GM21717 (cell line): ENCODE measurements at regions not wholly inside any gene's neighbourhood (a gene's known extent, or its start where the extent isn't known, plus 50 kb on each side); places are given as distances from the start of the nearest gene placed in this dataset.
"Not testable (repeated sequence)": the region's sequence is repeated elsewhere in the genome, so short reads cannot be mapped to it uniquely, and the experiment has no call there.

Experiments
- ATAC-seq: cut with Tn5 transposase; IDR thresholded peaks from one replicate; pipeline ENCODE4 v1.9.1; 2021; ENCODE audit warnings: mild to moderate bottlenecking, moderate library complexity; ENCODE audit not compliant: unreplicated experiment

DNA sequence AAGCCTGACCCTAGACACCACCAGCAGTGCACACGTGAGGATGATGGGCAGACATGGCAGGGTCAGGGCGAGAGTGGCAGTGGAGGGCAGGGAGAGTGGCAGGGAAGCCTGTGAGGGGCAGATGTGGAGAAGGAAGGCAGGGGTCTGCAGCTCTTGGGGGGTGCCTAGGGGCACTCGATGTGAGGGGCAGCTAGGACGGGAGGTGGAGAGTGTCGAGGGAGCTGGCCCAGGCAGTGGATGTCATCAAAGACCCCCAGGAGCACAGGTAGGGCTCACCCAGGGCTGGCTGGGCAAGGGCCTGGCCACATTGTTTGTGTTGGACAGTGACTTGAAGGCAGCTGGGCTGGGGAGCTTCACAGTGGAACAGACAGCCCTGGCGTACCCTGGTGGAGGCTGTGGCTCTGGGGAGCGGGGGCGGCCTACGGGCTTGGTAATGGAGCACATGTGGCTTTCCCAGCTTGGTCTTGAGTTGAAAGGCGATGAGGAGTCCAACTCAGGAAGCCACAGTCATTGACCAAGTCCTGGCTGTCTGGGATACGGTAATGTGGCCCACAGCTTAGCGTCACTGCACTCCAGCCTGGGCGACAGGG lies 87.1 kb downstream of the RTP5 start:
- no peak for ATAC-seq

DNA sequence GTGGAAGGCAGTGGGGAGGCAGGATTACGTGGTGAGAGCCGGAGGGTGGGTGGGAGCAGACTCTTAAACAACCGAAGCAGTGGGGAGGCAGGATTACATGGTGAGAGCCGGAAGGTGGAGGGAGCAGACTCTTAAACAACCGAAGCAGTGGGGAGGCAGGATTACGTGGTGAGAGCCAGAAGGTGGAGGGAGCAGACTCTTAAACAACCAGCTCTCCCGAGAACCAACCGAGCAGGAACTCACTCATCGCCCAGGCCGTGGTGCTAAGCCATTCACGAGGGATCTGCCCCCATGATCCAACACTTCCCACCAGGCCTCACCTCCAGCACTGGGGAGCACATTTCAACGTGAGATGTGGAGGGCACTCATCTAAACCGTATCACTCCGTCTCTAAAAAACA lies 87.7 kb downstream of the RTP5 start:
- no peak for ATAC-seq

DNA sequence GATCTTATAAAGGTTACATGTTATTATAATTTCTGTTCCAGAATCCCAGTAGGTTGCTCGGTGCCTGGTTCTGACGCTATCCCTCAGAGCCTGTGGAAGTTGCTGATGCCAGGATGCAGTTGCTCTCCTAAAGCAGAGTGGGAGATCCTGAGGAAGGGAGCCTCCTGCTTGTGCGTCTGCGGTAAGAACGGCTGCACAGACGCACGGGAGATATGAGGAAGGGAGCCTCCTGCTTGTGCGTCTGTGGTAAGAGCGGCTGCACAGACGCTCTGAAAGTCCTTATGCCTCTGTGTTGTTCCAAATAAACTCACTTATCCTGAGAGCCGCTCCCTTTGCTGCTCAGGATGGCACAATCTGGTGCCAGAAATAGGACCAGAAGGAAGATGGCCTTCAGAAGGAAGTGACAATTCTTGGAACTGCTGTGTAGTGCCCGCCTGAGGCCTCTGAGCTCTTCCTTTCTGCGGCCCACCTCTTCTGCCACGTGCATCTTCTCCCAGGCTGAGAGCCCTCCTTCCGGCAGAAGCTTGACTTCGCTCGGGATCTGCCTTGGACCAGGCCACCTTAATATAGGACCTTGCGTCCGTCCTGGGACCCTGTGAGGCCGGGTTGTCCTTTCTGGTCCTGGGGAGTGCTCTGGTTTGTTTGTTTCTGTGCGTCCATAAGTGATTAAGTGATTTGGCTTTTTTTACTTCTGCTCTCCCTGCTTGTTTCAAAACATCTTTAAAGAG lies 89.5 kb downstream of the RTP5 start:
- no peak for ATAC-seq

DNA sequence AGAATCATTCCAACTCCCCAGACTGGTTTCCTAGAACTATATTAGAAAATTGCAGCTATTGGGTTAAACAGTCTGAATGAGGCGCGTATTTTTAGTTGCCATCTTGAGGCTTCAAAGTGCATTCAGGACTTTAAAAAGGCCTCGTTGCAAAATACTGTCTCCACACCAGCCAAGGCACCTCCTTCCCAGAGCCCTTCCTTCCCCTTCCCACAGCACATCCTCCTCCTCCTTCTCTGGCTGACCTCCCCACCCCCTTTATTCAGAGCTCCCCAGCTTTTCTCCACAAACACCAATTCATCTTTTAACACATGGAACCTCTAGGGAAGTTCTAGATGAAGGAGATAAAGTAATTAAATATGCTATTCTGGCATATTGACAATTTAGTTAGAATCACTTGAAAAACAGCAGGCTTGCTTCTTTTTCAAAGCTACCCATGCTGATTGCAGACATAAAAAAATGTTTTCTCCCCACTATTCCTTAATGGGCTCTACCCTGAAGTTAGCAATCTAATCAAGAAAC lies 90.3 kb downstream of the RTP5 start:
- ATAC-seq: no peak

DNA sequence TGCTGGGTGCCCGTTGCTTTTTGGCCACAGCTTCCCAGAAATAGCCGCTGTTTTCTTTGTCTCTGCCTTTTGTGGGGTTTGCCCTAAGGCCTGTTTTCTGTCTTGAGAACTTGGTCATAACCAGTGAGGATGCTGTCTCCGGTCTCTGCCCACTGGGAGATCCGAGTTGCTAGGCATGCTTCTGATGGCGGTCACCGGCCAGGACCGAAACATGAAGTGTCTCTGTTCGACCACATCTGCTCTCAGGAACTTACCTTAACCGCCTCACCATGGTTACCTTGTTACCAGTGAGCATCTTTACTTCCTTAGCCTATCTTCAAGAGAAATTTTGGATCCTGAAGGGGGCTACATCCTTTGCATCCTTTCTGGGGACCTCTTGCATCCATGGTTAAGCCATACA lies 91.9 kb downstream of the RTP5 start:
- ATAC-seq: no peak

DNA sequence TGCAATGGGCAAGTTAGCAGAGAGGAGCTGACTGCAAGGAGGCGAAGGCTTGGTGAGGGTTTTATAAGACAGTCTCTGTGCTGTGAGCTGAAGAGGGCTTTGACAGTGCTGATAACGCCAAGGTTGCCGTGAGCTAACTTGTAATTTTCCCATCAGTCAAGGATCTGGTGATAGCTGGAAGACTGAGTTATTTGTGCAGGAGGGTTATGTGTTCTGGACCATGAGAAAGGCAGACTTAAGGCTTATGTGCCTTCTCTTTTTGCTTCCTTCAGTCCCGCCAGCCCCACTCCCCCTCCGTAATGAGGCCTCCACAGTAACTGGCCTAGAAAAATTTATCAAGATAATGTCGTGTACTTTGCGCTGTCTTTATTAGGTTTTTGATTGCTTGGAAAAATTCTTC lies 94.6 kb downstream of the RTP5 start:
- no peak for ATAC-seq

DNA sequence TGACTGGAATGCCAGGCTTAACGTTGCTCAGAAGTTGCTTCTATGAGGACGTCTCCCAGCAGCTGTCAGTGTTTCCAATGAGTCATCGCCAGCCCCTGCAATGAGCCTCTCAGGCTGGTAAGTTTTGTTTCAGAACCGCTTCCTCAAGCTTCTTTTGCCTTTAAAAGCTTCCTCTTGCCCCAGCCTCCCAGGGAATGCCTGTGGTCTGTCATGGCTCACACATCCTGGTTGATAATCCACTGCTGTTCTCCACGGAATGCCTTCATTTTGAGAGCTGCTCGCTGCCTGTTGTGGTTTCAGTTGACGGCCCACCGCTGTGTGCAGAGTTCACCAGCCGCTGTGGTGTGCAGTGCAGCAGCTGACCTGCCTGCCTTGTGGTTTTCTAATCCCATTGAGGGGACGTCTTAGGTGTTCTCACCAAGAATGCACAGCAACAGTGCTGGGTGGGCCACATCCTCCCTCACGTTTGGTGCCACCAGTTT lies 96.4 kb downstream of the RTP5 start:
- ATAC-seq: peak; percentile 90

DNA sequence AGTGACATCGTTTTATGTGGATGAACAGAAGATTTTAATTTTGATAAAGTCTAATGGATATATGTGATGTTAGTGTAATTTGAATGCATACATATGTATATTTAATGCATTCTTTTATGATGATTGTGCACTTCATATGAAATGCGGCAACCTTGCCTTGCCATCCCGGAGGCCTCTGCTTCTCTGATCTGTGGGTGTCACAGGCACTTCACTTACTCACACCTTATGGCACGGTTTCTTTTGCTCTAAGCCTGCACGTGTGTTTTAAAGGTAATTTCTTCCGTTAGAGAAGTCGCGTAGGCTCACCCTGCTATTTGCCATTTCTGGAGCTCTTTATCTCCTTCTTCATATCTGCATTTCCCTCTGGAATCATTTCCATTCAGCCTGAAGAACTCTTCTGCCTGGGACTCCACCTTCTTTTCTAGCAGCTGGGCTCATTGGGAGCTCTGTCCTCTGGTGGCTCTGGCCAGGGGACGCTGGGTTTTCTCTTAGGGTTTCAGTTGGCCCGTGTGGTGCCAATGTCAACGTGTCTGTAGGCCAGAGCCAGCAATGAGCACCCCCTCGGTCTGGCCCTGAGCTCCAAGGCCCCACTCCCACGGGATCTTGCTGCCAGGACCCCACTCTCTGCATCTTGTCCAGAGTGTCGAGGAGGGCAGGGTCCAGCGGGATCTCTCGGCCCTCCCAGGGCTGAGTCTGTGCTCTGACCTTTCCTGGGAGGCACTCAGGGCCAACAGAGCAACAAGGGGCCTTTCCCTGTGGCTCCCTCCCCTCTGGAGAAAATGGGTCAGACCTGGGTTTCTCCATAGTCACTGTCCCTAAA lies 97.3 kb downstream of the RTP5 start:
- no peak for ATAC-seq

DNA sequence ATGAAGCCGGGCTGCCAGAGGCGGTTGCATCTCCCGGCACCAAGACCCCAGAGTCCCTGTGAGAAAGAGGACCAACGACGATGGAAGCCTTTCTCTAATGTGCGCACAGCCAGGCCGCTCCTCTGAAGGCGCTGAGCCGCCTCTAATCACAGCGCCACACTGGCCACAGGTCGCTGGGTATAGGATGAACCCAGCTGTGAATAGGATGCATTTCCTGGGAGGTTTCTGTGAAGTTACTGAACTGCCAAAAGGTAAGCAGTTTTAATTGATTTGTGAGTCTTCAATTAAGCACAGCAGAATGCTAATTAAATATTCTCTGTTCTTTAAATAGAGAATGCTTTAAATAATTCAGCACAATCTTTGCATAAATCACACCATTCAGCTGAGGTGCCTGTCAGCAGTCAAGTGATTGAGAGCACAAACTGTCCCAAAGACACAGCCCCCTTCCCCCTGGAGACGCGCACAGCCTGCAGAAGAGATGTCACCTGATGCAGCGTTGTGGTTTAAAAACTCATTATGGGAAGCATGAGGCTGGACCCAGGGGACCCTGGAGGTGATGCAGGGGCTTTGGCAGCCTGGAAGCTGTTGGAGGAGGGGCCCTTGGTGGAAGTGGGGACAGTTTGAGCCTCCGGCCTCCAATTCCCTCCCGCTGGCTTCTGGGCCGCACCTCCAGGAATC lies 98.1 kb downstream of the RTP5 start:
- ATAC-seq: no peak

DNA sequence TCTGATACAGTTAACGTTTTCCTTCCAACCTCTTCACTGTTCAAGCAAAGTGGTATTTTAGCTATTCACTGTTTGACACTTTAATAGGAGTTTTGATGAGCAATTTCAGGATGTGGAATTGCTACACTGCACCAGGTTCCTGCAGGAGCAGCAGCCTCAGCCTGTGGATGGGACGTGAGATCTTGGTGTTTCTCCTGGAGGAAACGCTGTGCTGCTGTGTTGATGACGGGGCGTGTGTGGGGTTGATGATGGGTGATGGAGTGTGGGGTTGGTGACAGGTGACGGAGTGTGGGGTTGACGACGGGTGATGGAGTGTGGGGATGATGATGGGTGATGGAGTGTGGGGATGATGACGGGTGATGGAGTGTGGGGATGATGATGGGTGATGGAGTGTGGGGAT lies 98.9 kb downstream of the RTP5 start:
- ATAC-seq: no peak

DNA sequence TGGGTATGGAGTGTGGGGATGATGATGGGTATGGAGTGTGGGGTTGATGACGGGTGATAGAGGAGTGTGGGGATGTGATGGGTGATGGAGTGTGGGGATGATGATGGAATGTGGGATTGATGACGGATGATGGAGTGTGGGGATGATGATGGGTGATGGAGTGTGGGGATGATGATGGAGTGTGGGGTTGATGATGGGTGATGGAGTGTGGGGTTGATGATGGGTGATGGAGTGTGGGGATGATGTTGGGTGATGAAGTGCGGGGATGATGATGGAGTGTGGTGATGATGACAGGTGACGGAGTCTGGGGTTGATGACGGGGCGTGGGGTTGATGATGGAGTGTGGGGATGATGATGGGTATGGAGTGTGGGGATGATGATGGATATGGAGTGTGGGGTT lies 99.7 kb downstream of the RTP5 start:
- not testable (repeated sequence) for ATAC-seq

DNA sequence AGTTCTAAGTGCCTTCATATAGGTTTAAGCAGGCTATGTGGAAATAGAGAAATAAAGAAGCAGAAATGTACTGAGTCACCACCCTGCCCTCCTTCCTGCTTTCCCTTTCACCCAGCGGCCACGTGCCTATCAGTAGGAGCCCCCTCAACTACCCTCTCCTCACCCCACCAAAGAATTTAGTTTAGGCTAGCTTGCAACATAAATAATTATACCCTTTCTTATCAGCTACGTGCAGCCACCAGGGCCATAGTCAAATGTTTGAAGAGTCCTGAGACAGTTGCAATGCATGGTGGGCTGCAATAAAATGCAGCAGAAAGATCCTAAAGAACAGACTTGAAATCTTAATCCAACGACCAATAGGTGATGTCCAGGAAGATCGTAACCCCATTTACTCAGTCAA lies 101.2 kb downstream of the RTP5 start:
- no peak for ATAC-seq

DNA sequence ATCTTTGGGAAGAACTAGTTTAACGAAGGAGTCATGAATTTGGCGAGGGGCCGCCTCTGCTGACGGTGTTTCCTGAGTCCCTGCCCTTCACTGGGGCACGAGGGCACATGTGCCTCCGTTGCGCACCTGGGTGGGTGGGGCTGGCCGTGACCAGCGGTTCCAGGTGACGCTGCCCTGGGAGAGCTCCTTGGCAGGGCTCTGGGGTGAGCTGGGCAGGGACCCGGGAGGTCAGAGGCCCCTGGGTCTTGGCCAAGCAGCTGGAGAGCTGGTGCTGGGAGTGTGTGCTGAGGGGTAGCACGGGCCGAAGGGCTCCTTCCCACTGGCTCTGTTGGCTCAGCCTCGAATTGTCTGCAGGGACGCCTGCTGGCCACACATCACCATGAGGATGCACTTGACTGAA lies 104.6 kb downstream of the RTP5 start:
- ATAC-seq: no peak

DNA sequence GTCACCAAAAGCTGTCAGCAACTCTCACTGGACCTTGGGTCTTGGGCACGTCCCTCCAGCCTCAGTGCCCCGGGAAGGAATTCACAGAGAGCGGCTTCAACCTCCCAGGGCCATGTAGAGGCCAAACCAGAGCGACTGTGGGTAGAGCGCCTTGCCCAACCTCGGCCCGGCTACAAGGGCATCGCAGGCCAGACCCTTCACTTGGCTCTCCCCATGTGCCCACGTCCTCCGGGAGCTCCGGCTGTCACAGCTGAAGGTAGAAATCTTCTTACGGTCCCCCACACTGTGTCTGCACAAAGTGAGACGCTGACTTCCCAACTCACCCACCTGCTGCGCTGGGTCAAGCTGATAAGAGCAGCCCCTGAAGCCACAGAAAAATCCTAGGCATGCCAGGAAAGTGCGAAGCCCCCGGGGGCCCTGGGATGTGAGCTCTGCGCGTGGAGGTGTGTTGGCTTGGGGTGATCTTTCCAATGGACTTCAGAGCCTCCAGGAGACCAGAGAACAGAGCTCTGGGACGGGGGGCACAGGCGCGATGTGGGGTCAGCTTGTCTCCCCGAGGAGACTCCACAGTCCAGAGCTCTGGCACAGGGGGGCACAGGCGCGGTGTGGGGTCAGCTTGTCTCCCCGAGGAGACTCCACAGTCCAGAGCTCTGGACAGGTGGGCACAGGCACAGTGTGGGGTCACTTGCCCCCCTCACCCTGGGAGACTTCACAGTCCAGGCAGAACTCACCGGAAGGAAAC lies 105.5 kb downstream of the RTP5 start:
- ATAC-seq: no peak

DNA sequence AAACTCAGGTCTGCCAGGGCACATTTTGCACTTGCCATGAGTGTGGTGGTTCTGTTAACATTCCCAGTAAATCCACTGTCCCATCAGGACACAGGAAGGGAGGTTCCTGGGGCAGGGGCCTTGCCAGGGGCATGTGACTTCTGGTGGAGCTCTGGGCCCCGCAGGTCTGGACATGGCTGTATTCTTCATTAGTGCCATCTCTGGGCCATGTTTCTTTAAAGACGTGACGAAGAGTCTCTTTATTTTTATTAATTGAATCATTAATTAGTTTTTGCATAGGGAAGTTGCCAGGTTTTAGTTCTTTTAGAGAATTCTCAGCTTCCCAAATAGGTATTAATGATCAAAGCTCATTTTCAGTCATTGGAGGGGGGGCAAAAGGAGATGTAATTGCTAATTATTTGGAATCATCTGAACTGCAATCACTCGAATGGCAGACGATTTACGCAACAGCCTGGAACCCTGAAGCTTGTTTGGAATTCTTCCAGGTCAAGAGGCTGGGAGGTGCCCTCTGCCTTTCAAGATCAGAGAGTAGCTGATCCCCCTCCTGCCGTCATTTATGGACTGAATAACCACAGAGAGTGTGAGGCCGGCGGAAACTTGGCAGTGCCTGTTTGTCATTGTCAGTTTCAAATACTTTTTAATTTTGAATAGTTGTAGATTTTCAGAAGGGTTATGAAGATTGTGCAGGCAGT lies 106.2 kb downstream of the RTP5 start:
- no peak for ATAC-seq

DNA sequence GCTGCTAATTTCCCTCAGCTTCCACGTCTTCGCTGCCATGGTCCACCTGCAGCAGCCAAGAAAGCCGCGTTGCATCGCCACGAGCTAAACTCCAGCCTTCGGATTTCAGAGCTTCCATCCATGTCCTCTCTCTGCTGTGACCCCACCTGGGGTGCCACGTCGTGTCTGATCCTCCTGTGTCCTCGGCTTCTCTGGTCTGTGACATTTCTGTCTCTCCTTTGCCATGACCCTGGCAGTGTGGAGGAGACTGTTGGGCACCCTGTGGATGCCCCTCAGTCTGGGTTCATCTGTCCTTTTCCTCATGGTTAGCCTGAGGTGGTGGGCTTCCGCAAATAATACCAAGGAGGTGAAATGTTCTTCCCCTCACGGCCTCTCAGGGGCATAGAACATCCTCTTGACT lies 106.8 kb downstream of the RTP5 start:
- no peak for ATAC-seq

DNA sequence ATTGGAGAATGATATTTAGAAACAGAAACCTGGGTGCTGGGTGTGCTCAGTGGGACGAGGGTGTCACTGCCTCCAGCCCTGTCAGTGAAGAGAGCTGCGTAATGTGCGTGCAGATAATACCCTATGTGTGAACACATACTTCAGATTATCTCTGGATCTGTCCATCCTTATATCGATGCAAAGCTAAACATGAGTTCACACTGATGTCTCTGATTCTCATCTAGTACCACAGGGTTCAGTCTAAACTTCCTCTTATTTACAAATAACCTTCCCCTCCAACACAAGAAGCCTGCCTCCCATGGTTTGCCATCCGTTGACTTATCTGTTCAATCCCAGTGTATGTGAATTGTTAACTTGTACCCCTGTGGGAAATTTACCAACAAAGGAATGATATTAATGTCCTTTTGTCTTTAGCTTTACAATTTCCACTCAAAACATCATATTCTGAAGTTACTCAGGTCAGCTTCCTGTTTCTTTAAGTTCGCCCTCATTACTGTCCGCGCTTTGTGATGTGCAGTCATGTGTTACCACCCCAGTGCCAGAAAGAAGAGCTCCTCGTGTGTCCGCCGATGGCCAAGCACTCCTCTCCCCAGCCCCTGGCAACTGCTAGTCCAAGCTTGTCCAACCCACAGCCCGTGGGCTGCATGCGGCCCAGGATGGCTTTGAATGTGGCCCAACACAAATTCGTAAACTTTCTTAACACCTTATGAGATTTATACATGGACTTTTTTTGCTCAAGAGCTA lies 108.2 kb downstream of the RTP5 start:
- ATAC-seq: no peak

DNA sequence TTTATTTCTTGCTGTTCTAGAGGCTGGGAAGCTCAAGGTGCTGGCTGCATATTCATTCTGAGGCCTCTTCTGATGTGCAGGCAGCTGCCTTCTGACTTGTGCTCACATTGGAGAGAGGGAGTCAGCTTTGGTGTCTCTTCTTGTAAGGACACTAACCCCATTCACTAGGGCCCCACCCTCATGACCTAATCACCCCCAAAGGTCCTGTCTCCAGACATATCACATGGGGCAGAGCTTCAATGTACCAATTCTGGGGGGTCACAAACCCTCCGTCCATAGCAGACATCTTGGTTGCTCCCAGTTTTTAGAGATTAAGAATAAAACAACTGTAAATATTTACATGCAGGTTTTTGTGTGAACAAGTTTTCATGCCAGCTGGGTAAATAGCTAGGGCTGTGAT lies 109.1 kb downstream of the RTP5 start:
- no peak for ATAC-seq

DNA sequence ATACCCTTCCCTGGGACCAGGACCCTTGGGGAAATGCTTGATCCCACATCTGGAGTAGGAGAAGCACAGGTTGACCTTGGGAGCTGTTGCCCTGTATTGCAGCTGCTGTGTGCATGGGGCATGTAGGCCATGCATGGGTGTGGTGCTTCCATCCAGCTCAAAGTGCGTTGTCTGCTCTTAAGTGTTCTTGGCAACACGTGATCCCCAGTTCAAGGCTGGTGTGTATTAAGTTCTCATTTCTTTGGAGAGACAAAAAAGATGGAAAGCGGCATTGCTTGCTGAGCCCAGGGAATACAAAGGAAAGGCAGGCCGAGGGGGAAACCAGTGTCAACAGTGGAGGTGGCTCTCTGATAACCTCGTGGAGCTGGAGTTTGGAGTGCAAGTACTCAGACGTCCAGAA lies 110.7 kb downstream of the RTP5 start:
- no peak for ATAC-seq
